Neural crest cell (in vitro differentiated cells): ENCODE measurements at regions not wholly inside any gene's neighbourhood (a gene's known extent, or its start where the extent isn't known, plus 50 kb on each side); places are given as distances from the start of the nearest gene placed in this dataset.

Experiments used
- DNase-seq: peaks from one replicate; pipeline ENCODE4 v3.0.0; 2021; ENCODE audit warnings: low read depth, mixed read lengths, low spot score
- H3K27ac Mint-ChIP-seq: one replicate; pipeline ENCODE4 v1.8.0; 2021; ENCODE audit warnings: mild to moderate bottlenecking, mixed read lengths; ENCODE audit not compliant: unreplicated experiment
- H3K27me3 Mint-ChIP-seq: 2 replicates; pipeline ENCODE4 v1.8.0; 2021; ENCODE audit warnings: low read depth, mild to moderate bottlenecking, mixed read lengths
- H3K36me3 Mint-ChIP-seq: 2 replicates; pipeline ENCODE4 v1.8.0; 2021; ENCODE audit warnings: low read depth, mild to moderate bottlenecking, mixed read lengths
- H3K4me1 Mint-ChIP-seq: 2 replicates; pipeline ENCODE4 v1.8.0; 2021; ENCODE audit warnings: mixed read lengths
- H3K4me3 Mint-ChIP-seq: one replicate; pipeline ENCODE4 v1.8.0; 2021; ENCODE audit warnings: mild to moderate bottlenecking, mixed read lengths
- H3K9me3 Mint-ChIP-seq: 2 replicates; pipeline ENCODE4 v1.8.0; 2021; ENCODE audit warnings: mixed read lengths
- CTCF ChIP-seq: fragments of 200-600 bp; sonication (generic); conservative IDR thresholded peaks from 2 replicates; pipeline ENCODE4 v1.5.0; 2021; ENCODE audit warnings: antibody characterized with exemption, mild to moderate bottlenecking

DNA sequence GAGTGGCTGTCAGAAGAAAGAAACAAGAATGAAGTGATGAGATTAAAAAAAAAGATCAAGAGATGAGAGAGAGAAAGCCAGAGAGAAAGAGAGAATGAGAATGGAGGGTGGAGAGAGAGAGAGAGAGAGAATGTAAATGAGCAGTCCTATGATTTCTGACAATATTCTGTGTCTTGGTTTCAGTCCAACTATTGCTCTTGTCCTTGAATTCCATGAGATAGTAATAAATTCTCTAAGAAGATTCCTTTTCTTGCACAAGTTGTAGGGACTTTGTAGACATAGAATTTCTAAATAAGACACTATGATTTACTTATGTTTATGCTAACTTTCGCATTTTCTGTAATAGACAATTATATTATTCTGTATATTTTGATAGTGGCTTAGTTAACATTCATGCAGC, 149.6 kb upstream of the CTSO start:
- no peak overlapping the region for H3K27ac Mint-ChIP-seq
- H3K9me3 Mint-ChIP-seq: no peaks in the 10 kb centered on the region
- no peak overlapping the region for H3K4me3 Mint-ChIP-seq

GRCh38 chr4:156102411-156102810, 148.7 kb upstream of the CTSO start:
- Mint-ChIP-seq H3K9me3 (no peaks in the 10 kb centered on the region), H3K27me3 (no peaks in the 10 kb centered on the region), H3K36me3 (no peaks in the 10 kb centered on the region), H3K27ac (no peak overlapping the region), H3K4me3 (no peak overlapping the region), H3K4me1 (no peaks in the 10 kb centered on the region)
- DNase-seq: no peak
- TF ChIP-seq CTCF: no peak

More for the DNA sequence above, 149.6 kb upstream of the CTSO start:
- H3K27me3 Mint-ChIP-seq: no peaks in the 10 kb centered on the region
- no peak for TF ChIP-seq CTCF
- no peak for DNase-seq
- H3K36me3 Mint-ChIP-seq: no peaks in the 10 kb centered on the region
- no peaks in the 10 kb centered on the region for H3K4me1 Mint-ChIP-seq

- H3K9me3 Mint-ChIP-seq: no peaks in the 10 kb centered on the region
- no peak for DNase-seq
- no peaks in the 10 kb centered on the region for H3K36me3 Mint-ChIP-seq
- no peak overlapping the region for H3K27ac Mint-ChIP-seq
- H3K27me3 Mint-ChIP-seq: no peaks in the 10 kb centered on the region
- TF ChIP-seq CTCF: no peak
- H3K4me1 Mint-ChIP-seq: no peaks in the 10 kb centered on the region
- no peak overlapping the region for H3K4me3 Mint-ChIP-seq
Observed at GRCh38 chr4:156101571-156101970, 147.9 kb upstream of the CTSO start.

DNA sequence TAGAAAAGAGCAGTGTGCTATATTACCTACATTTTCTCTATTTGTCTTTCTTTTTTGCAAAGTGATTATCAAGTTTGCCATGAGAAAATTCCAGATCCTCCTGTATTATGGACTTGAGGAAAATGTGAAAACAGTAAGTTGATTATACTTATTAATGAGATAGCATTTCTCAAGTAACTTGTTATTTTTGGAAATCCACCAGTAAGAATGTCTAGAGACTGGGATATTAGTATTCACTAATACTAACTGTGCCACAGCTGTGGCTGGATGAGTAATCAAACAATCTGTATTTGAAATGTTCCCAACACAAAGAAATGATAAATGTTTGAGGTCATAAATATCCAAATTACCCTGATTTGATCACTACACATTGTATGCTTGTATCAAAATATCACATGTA, 147.0 kb upstream of the CTSO start:
- no peaks in the 10 kb centered on the region for H3K4me1 Mint-ChIP-seq
- no peaks in the 10 kb centered on the region for H3K36me3 Mint-ChIP-seq
- H3K4me3 Mint-ChIP-seq: no peak overlapping the region
- H3K9me3 Mint-ChIP-seq: no peaks in the 10 kb centered on the region
- no peak for DNase-seq
- no peak for TF ChIP-seq CTCF
- H3K27ac Mint-ChIP-seq: no peak overlapping the region
- H3K27me3 Mint-ChIP-seq: no peaks in the 10 kb centered on the region

GRCh38 chr4:156098805-156099204, 145.1 kb upstream of the CTSO start:
- Mint-ChIP-seq H3K27ac (no peak overlapping the region), H3K4me3 (no peak overlapping the region), H3K9me3 (no peaks in the 10 kb centered on the region), H3K36me3 (no peaks in the 10 kb centered on the region), H3K4me1 (no peaks in the 10 kb centered on the region), H3K27me3 (no peaks in the 10 kb centered on the region)
- TF ChIP-seq CTCF: no peak
- no peak for DNase-seq

DNA sequence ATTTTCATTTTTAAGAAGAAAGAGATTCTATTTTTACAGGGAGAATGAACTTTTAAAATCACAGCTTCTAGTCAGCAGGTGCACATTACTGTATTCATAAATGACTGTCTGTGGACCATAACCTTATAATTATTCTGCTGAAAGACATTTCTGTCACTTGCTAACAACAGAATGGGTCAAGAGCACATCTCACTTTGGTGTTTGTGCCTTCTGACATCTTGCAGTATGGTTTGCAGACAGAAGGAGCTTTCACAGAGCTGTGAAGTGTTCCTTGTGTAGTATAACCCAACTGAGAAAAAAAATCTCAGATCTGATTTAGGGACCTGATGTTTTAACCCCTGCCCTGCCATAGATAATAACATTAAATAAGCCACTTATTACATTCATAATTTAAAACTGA, 131.4 kb upstream of the CTSO start:
- H3K36me3 Mint-ChIP-seq: no peaks in the 10 kb centered on the region
- no peak for TF ChIP-seq CTCF
- H3K4me1 Mint-ChIP-seq: no peaks in the 10 kb centered on the region
- H3K4me3 Mint-ChIP-seq: no peak overlapping the region
- H3K27me3 Mint-ChIP-seq: no peaks in the 10 kb centered on the region
- DNase-seq: no peak
- H3K27ac Mint-ChIP-seq: no peak overlapping the region
- no peaks in the 10 kb centered on the region for H3K9me3 Mint-ChIP-seq
